Left renal cortex interstitium (tissue), 4 donors: ENCODE measurements at regions not wholly inside any gene's neighbourhood (a gene's known extent, or its start where the extent isn't known, plus 50 kb on each side); places are given as distances from the start of the nearest gene placed in this dataset.
A peak's percentile ranks its signal among the peaks of the same experiment; 100 is the strongest.
"Not testable (repeated sequence)": the region's sequence is repeated elsewhere in the genome, so short reads cannot be mapped to it uniquely, and the experiment has no call there.

Source experiments
- DNase-seq, 4 donors: peaks; one replicate each; pipeline ENCODE4 v3.0.0-alpha.2; 2013; ENCODE audit warnings: low read depth in 4 of 4, low spot score in 2 of 4, missing footprints in 1 of 4

DNA sequence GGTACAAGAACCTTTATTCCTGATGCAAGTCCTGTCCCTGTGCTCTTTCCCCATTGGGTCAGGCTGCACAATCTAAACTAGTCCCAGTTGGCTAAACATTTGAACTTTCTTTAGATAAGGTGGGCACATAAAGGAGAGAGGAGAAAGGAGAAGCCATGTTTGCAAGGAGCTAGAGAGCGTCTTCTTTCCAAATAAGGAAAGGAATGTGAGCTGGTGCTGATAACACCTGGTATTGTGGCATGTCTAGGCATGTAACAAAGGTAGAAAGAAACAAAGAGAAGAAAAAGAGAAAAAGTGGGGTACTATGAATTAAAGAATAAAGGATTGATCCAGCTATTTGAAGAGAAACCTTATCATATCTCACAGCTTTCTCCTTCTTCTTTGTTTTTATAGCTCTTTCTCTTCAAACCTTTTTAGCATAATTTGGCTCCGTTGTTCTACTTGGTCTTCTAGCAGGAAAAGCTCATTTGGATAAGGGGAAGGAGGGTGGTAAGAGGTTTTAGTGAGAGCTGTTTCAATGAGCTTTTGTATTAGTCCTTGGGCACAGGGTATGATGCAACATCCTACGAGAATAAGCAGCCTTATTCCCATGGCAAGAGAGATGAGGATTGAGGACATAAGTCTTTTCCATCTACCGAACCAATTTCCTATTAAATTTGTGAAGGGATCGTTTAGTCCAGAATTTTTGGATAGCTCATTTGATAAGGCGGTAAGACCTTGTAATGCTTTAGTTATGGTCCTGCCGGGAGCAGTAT is 415.5 kb upstream of the MAN1A1 start:
- no peak for DNase-seq

GRCh38 chr6:119760046-119760445 is 410.5 kb upstream of the MAN1A1 start:
- no peak for DNase-seq

GRCh38 chr6:119758385-119758784 is 408.8 kb upstream of the MAN1A1 start:
- DNase-seq: no peak

GRCh38 chr6:119757467-119757866 is 407.9 kb upstream of the MAN1A1 start:
- no peak for DNase-seq

- no peak for DNase-seq
Observed at GRCh38 chr6:119749335-119749734, 399.8 kb upstream of the MAN1A1 start.

- DNase-seq: not testable (repeated sequence)
Observed at GRCh38 chr6:119748535-119748934, 399.0 kb upstream of the MAN1A1 start.

DNA sequence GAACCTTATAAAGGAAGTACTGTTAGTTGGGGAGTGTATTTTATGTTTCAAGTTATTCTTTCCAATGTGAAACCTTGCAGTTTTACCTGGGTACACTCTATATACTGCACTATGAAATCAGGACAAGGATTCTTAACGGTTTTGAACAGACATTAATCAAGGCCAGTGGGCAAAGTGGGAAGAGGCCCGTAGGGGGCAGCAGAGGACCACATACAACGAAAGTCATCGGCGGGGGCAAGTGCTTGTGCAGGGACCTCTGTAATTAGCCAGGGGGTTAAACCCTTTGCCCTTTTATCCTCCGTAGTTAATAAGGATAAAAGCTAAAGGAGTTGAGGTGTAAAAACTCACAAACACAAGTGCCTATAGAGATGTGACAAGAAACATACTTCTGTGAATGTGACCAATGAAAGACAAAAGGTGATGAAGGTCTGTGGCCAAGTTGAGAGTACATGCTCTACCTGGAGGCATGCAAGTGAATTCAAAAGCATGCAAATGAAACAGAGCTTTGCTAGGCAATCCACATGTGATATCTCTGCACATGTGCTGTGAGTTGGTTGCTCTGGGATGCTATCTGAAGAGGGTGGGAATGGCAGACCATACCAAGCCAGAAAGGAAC is 392.7 kb upstream of the MAN1A1 start:
- peak in 3 of 4 donors; percentile 8 to 27 (median 15) for DNase-seq

DNA sequence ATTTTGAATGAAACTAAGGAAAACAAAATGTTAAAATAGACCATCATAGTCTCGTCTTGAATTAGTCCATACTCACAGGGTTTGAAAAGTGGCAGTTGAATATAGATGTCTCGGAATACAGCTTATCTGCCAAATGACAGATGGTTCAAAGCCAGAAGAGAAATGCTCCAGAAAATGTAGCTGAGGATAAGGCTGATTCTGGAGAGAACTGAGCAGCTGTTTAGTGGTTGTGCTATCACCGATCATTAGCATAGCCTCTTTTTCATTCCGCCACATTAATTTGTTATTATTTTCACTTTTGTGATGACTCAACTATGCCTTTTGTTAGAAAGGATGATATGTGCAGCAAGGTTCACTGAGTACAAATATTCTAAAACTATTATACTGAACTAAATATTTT is 390.2 kb upstream of the MAN1A1 start:
- no peak for DNase-seq

GRCh38 chr6:119738425-119738824 is 388.9 kb upstream of the MAN1A1 start:
- no peak for DNase-seq

- no peak for DNase-seq
Observed at GRCh38 chr6:119736296-119737021, 386.9 kb upstream of the MAN1A1 start.

- DNase-seq: no peak
Observed at GRCh38 chr6:119735530-119735929, 386.0 kb upstream of the MAN1A1 start.

DNA sequence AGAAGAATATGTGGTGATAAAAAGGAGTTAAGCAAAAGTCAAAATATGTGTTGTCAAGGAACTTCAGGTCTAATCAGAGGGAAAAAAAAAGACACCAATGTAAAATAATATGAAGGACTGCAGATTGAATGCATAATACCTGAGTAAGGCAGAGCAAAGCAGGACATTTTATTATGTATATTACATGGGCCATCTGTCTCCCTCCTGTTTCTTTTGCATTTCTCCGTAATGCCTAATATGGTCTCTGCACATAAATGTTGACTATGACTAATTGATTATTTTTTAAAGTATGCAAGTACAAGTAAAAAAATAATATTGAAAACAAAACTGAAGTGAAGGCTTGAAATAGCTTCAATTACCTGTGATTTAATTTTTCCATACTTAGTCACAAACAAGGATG is 384.7 kb upstream of the MAN1A1 start:
- DNase-seq: no peak

- DNase-seq: no peak
Observed at GRCh38 chr6:119728935-119729334, 379.4 kb upstream of the MAN1A1 start.

GRCh38 chr6:119728220-119728750 is 378.7 kb upstream of the MAN1A1 start:
- DNase-seq: no peak

DNA sequence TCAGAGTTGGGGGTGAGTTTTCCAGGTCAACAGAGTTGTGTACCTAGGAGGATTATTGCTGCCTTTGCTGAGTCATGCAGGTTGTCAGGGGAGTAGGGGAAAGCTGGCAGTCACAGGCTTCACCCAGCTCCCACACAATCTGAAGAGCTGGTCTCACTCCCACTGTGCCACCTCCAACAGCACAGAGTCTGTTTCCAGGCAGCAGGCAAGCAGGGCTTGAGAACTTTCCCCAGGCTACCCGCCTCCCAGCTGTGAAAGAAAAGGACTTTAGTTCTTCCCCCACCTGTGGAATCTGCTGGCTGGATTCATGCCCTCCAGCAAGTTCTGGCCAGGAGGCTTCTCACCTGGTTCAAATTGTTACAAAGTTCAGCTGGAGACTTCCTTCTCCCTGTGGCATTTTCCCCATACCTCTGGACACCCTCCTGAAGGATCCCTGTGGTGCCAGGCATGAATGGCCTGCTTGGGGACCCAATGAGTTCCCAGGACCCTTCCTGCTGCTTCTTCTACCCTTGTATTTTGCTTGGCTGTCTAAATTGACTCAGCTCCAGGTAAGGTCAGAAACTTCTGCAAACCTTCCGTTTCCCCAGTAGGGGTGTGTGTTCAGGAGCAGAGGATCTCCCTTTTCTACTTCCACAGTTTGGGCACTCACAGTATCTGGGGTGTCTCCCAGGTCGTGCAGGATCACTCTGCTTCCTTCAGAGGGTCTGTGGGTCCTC is 378.1 kb upstream of the MAN1A1 start:
- DNase-seq: no peak

DNA sequence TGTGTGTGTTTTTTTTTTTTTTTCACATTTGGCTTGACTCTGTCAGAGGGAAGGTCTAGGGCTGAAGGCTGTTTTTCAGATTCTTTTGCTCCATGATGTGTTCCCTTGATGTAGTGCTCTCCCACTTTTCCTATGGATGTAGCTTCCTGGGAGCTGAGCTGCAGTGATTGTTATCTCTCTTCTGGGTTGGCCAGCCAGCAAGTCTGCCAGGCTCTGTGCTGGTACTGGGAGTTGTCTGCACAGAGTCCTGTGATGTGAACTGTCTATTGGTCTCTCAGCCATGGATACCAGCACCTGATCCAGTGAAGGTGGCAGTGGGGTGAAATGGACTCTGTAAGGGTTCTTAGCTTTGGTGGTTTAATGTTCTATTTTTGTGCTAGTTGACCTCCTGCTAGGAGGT is 377.4 kb upstream of the MAN1A1 start:
- DNase-seq: not testable (repeated sequence)

- no peak for DNase-seq
Observed at GRCh38 chr6:119726086-119726485, 376.5 kb upstream of the MAN1A1 start.

DNA sequence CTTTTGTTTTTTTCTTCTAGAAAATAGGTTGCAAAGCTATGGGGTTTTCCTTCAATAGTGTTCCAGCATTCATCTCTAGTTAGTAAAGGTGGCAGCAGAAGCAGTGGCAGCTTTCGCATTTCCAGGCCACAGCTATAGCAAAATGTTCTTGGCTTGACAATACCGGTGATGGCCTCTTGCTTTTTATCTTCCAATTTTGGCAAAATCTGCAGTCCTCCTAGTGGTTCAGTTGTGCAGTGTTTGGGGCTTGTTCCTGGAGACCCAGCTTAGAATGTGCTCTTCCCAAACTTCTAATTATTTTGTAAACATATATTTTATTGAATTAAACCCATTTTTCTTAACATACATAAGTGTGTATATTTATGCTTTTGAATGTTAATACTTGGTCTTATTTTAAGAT is 370.6 kb upstream of the MAN1A1 start:
- DNase-seq: no peak

GRCh38 chr6:119717942-119718341 is 368.4 kb upstream of the MAN1A1 start:
- DNase-seq: no peak

- DNase-seq: no peak
Observed at GRCh38 chr6:119716668-119717270, 367.2 kb upstream of the MAN1A1 start.
